GM13977 (cell line): ENCODE measurements at regions not wholly inside any gene's neighbourhood (a gene's known extent, or its start where the extent isn't known, plus 50 kb on each side); places are given as distances from the start of the nearest gene placed in this dataset.

Experiments used
- DNase-seq: peaks from one replicate; pipeline ENCODE4 v3.0.0; 2012; ENCODE audit warnings: low spot score
- CTCF ChIP-seq: IDR thresholded peaks from 2 replicates; pipeline ENCODE4 v1.5.1; 2012; ENCODE audit warnings: mild to moderate bottlenecking, control low read depth; ENCODE audit not compliant: insufficient read depth; ENCODE audit errors: extremely low read depth, missing control alignments
- in situ Hi-C: fragments of 300-500 bp; cut with MboI; formaldehyde crosslinking; loops from one replicate; pipeline ENCODE4 v1.12.0; 2022; ENCODE audit warnings: low sequenced_read_pairs, low pct_unique_long_range_greater_than_20kb, mixed read lengths, inconsistent platforms; ENCODE audit not compliant: unreplicated experiment

DNA sequence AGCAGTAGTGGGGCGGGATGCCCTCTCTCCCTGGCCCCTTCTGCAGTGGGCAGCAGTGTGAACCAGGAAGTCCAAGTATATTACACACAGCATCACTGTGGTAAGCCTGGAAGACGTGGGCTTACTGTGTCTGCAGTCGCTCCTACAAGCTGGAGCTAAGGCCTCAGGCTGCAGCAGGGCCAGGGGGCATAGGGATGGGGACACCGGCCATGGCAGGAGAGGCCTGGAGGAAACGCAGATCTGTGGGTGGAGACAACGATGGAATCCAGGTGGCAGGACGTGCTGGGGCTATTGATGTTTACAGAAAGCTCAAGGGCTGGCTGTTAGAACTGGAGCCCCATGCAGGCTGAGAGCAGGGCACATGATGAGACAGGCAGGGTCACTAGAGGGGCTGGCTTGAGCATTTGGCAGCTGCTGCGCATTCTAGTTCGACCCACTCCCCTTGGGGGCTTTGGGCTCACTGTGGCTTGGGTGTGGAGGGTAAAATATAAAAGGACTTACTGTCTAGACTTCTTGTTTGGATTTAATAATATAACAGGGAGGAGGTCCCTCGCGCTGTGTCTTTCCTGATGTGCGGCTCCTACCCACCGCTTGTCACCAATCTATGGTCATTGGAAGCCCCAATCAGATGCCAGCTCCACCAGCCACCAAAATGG is 539.5 kb downstream of the TBC1D22A start:
- in situ Hi-C loops = no loop called here
- no peak for DNase-seq
- no peak for TF ChIP-seq CTCF

DNA sequence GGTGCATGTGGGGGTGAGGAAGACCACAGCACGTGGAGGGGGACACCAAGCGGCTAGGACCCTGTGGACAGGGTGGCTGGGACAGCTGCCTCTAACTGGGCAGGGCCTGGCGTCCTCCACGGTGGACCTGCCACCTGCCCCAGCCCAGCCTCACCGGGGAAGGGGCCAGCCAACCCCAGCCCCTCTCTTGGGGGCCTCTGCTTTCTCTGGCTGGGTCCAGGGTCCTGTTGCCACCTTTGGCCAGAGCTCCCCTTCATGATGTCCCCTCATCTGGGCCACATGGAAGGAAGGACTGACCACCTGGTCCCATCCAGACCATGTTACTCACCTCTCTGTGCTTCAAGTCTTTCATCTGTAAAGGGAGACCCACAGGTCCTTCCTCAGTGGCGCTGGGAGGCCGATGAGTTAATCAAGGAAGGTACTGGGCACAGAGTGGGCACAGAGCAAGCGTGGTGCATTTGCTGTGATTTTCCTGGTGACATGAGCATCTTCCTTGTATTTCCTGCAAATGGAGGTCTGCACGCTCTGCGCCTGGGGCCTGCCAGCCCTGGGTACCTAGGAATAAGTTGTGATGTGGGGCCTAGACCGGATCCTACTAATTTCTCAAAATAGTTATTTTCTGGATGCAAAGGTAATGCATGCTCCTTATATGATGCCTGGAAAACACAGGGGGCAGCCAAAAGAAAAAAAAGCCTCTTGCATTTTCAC is 538.4 kb downstream of the TBC1D22A start:
- no peak for TF ChIP-seq CTCF
- in situ Hi-C loops = no loop called here
- no peak for DNase-seq

DNA sequence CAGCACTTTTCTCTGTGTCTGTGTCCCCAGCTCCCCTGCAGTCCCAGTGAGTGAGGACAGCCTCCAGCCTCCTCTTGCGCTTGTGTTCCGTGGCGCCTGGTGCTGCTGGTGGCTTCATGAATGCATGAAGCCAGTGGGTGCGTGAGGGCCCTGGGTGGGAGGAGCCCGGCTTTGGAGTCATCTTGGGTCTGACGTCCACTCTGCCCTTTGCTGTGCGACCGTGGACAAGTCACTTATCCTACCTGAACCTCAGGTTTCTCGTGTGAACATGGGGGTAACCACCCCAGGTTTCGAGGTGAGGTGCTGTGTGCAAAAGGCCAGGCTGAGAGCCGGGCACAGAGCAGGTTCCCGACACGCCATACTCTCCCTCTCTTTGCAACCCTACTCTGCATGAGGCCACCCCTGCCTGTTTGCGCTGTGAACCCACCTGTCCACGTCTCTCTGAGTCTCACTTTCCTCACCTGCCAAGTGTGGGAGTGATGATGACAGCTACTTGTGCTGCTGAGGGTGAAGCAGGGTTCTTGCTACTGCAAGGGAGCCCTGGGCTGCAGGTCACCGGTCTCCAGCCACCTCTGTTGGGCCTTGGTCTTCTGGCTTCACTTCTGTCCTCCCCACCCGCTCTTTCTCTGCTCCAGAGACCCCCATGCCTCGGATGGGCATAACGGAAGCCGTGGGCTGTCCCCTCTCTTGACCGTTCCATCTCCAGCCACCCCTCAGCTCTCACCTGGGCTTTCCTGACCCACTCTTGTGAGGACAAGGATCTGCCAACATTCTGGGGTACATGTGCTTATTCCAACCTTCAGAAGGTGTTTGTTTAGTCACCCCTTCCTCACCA is 537.6 kb downstream of the TBC1D22A start:
- TF ChIP-seq CTCF = no peak
- in situ Hi-C loops = no loop called here
- DNase-seq = no peak

GRCh38 chr22:47299211-47299862 is 536.9 kb downstream of the TBC1D22A start:
- in situ Hi-C loops = no loop called here
- no peak for TF ChIP-seq CTCF
- DNase-seq = no peak

DNA sequence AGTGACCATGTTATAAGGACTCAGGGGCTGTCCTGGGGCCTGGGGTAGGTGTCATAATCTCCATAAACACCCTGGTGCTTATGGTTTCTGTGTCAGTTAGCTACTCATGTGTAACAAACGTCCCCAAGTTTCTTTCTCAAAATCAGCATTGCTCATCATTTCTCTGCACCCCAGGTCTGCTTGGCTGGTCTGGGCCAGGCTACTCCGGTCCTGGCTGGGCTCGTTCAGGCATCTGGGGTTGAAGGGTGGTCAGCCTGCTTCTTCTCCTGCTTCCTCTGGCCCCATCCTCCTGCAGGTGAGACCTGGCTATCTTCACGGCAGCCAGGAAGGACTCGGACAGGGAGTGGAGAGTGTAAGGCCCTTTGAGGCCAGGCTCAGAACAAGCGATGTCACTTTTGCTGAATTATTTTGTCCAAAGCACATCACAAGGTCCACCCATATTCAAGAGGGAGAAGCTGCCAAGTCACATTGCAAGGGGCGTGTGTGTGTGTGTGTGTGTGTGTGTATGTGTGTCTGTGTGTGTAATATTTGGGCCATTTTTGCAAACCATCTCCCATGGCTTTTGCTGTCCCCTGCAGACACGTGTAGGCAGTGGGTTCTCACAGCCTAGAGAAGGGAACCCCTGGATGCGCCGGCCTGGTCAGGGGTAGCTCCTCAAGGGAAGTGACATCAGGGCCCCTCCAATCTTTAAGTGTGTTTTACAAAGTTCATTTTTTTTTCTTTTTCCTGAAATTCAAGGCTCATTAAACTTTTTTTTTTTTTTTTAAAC is 535.8 kb downstream of the TBC1D22A start:
- DNase-seq = no peak
- TF ChIP-seq CTCF = no peak
- in situ Hi-C loops = no loop called here
